ENCODE measurements at regions not wholly inside any gene's neighbourhood (a gene's known extent, or its start where the extent isn't known, plus 50 kb on each side); places are given as distances from the start of the nearest gene placed in this dataset.

GRCh38 chrX:42273387-42273786 lies 350.0 kb upstream of the CASK start:
- 91 to 94% methylated on average over 4 of the region's 4 CpGs for WGBS, 2 donors
- TF ChIP-seq POLR2A (IDR thresholded peaks at IDR 0.05), result no peak
- TF ChIP-seq CTCF (IDR thresholded peaks at IDR 0.05), result no peak
- TF ChIP-seq POLR2AphosphoS5 (IDR thresholded peaks at IDR 0.05), result no peak
- TF ChIP-seq EP300 (IDR thresholded peaks at IDR 0.05), result no peak
- no peak for DNase-seq
- intact Hi-C loops (cut with DNase I), result no loop called here
- H3K27ac ChIP-seq, result no peak overlapping the region
- no peaks in the 10 kb centered on the region for H3K36me3 ChIP-seq
- H3K9me3 ChIP-seq, result no peaks in the 10 kb centered on the region
- no peak overlapping the region for H3K4me3 ChIP-seq
- H3K27me3 ChIP-seq, result no peaks in the 10 kb centered on the region
- no peaks in the 10 kb centered on the region for H3K4me1 ChIP-seq

- no peaks in the 10 kb centered on the region for H3K9me3 ChIP-seq
- no peak overlapping the region for H3K27ac ChIP-seq
- no peak overlapping the region for H3K4me3 ChIP-seq
- intact Hi-C loops (cut with DNase I), result no loop called here
- H3K36me3 ChIP-seq, result no peaks in the 10 kb centered on the region
- 87 to 88% methylated on average over 2 of the region's 2 CpGs for WGBS, 2 donors
- no peaks in the 10 kb centered on the region for H3K27me3 ChIP-seq
- TF ChIP-seq CTCF (IDR thresholded peaks at IDR 0.05) (no peak), EP300 (IDR thresholded peaks at IDR 0.05) (no peak), POLR2AphosphoS5 (IDR thresholded peaks at IDR 0.05) (no peak), POLR2A (IDR thresholded peaks at IDR 0.05) (no peak)
- no peaks in the 10 kb centered on the region for H3K4me1 ChIP-seq
- no peak for DNase-seq
These were observed 345.8 kb upstream of the CASK start for GRCh38 chrX:42269186-42269585.

GRCh38 chrX:42260854-42261253 lies 337.5 kb upstream of the CASK start:
- intact Hi-C loops (cut with DNase I), result no loop called here
- Histone ChIP-seq H3K4me3 (no peak overlapping the region), H3K27me3 (no peaks in the 10 kb centered on the region), H3K4me1 (no peaks in the 10 kb centered on the region), H3K36me3 (no peaks in the 10 kb centered on the region), H3K9me3 (no peaks in the 10 kb centered on the region), H3K27ac (no peak overlapping the region)
- TF ChIP-seq POLR2A (IDR thresholded peaks at IDR 0.05), result no peak
- TF ChIP-seq EP300 (IDR thresholded peaks at IDR 0.05), result no peak
- TF ChIP-seq POLR2AphosphoS5 (IDR thresholded peaks at IDR 0.05), result no peak
- TF ChIP-seq CTCF (IDR thresholded peaks at IDR 0.05), result no peak
- no peak for DNase-seq
- WGBS, 2 donors, result 95 to 97% methylated on average over 1 of the region's 1 CpG

- intact Hi-C loops (cut with DNase I), result no loop called here
- Histone ChIP-seq H3K4me1 (no peaks in the 10 kb centered on the region), H3K27me3 (no peaks in the 10 kb centered on the region), H3K36me3 (no peaks in the 10 kb centered on the region), H3K27ac (no peak overlapping the region), H3K4me3 (no peak overlapping the region), H3K9me3 (no peaks in the 10 kb centered on the region)
- 81 to 95% methylated on average over 4 of the region's 4 CpGs for WGBS, 2 donors
- DNase-seq, result no peak
- TF ChIP-seq CTCF (IDR thresholded peaks at IDR 0.05) (no peak), POLR2A (IDR thresholded peaks at IDR 0.05) (no peak), EP300 (IDR thresholded peaks at IDR 0.05) (no peak), POLR2AphosphoS5 (IDR thresholded peaks at IDR 0.05) (no peak)
These were observed 324.9 kb upstream of the CASK start for GRCh38 chrX:42248226-42248625.

- Histone ChIP-seq H3K4me3 (no peak overlapping the region), H3K27ac (no peak overlapping the region), H3K27me3 (no peaks in the 10 kb centered on the region), H3K4me1 (no peaks in the 10 kb centered on the region), H3K36me3 (no peaks in the 10 kb centered on the region), H3K9me3 (no peaks in the 10 kb centered on the region)
- intact Hi-C loops (cut with DNase I), result no loop called here
- no peak for DNase-seq
- 80 to 87% methylated on average over 6 of the region's 6 CpGs for WGBS, 2 donors
- TF ChIP-seq CTCF (IDR thresholded peaks at IDR 0.05) (no peak), EP300 (IDR thresholded peaks at IDR 0.05) (no peak), POLR2A (IDR thresholded peaks at IDR 0.05) (no peak), POLR2AphosphoS5 (IDR thresholded peaks at IDR 0.05) (no peak)
These were observed 323.9 kb upstream of the CASK start for GRCh38 chrX:42247241-42247640.

Data from sigmoid colon (tissue), 6 donors.